ENCODE measurements at regions not wholly inside any gene's neighbourhood (a gene's known extent, or its start where the extent isn't known, plus 50 kb on each side); places are given as distances from the start of the nearest gene placed in this dataset.

GRCh38 chr7:25578991-25579777, 350.9 kb upstream of the NPVF start:
- H3K36me3 ChIP-seq, result no peaks in the 10 kb centered on the region
- no peaks in the 10 kb centered on the region for H3K9me3 ChIP-seq
- no peak overlapping the region for H3K4me3 ChIP-seq (ENCODE audit: low read depth in 1 of 2, low read length in 1 of 2)
- no peaks in the 10 kb centered on the region for H3K4me1 ChIP-seq (ENCODE audit: control insufficient read depth in 1 of 2, insufficient read depth in 1 of 2, low read depth in 1 of 2, low read length in 1 of 2)
- H3K27ac ChIP-seq, result no peak overlapping the region
- H3K27me3 ChIP-seq, result peaks cover 17% of the 10 kb centered on the region
- TF ChIP-seq CTCF (IDR thresholded peaks at IDR 0.05), result no peak

- Histone ChIP-seq H3K27ac (no peak overlapping the region), H3K36me3 (no peaks in the 10 kb centered on the region), H3K4me1 (ENCODE audit: control insufficient read depth in 1 of 2, insufficient read depth in 1 of 2, low read depth in 1 of 2, low read length in 1 of 2) (no peaks in the 10 kb centered on the region), H3K27me3 (peaks cover 17% of the 10 kb centered on the region), H3K9me3 (no peaks in the 10 kb centered on the region), H3K4me3 (ENCODE audit: low read depth in 1 of 2, low read length in 1 of 2) (no peak overlapping the region)
- TF ChIP-seq CTCF (IDR thresholded peaks at IDR 0.05), result no peak
Observed at GRCh38 chr7:25579778-25580075, 351.4 kb upstream of the NPVF start.

GRCh38 chr7:25580141-25580540, 351.9 kb upstream of the NPVF start:
- no peak overlapping the region for H3K4me3 ChIP-seq (ENCODE audit: low read depth in 1 of 2, low read length in 1 of 2)
- no peaks in the 10 kb centered on the region for H3K9me3 ChIP-seq
- H3K36me3 ChIP-seq, result no peaks in the 10 kb centered on the region
- H3K27ac ChIP-seq, result no peak overlapping the region
- peaks cover 17% of the 10 kb centered on the region for H3K27me3 ChIP-seq
- TF ChIP-seq CTCF (IDR thresholded peaks at IDR 0.05), result no peak
- H3K4me1 ChIP-seq (ENCODE audit: control insufficient read depth in 1 of 2, insufficient read depth in 1 of 2, low read depth in 1 of 2, low read length in 1 of 2), result no peaks in the 10 kb centered on the region

GRCh38 chr7:25583621-25584020, 355.3 kb upstream of the NPVF start:
- Histone ChIP-seq H3K9me3 (no peaks in the 10 kb centered on the region), H3K36me3 (no peaks in the 10 kb centered on the region), H3K27ac (no peak overlapping the region), H3K4me3 (ENCODE audit: low read depth in 1 of 2, low read length in 1 of 2) (no peak overlapping the region), H3K4me1 (ENCODE audit: control insufficient read depth in 1 of 2, insufficient read depth in 1 of 2, low read depth in 1 of 2, low read length in 1 of 2) (no peaks in the 10 kb centered on the region), H3K27me3 (peaks cover 17% of the 10 kb centered on the region)
- TF ChIP-seq CTCF (IDR thresholded peaks at IDR 0.05), result no peak

- Histone ChIP-seq H3K27me3 (peaks cover 11% of the 10 kb centered on the region), H3K4me3 (ENCODE audit: low read depth in 1 of 2, low read length in 1 of 2) (no peak overlapping the region), H3K9me3 (no peaks in the 10 kb centered on the region), H3K27ac (no peak overlapping the region), H3K36me3 (no peaks in the 10 kb centered on the region), H3K4me1 (ENCODE audit: control insufficient read depth in 1 of 2, insufficient read depth in 1 of 2, low read depth in 1 of 2, low read length in 1 of 2) (no peaks in the 10 kb centered on the region)
- no peak for TF ChIP-seq CTCF (IDR thresholded peaks at IDR 0.05)
Observed at GRCh38 chr7:25584112-25584938, 356.0 kb upstream of the NPVF start.

Data from neutrophil (primary cell).